Immature natural killer cell (primary cell): ENCODE measurements at regions not wholly inside any gene's neighbourhood (a gene's known extent, or its start where the extent isn't known, plus 50 kb on each side); places are given as distances from the start of the nearest gene placed in this dataset.
A peak's percentile ranks its signal among the peaks of the same experiment; 100 is the strongest.

Experiments
- DNase-seq, 3 donors: peaks; one replicate each; pipeline ENCODE4 v3.0.0; 2022; ENCODE audit warnings: mixed read lengths in 1 of 3
- H3K27ac Mint-ChIP-seq, 6 donors: one replicate each; pipeline ENCODE4 v1.8.0; 2020; ENCODE audit warnings: mixed read lengths in 6 of 6, mild to moderate bottlenecking in 5 of 6, inconsistent platforms in 4 of 6, moderate library complexity in 3 of 6
- H3K27me3 Mint-ChIP-seq, 3 donors: one replicate each; pipeline ENCODE4 v1.8.0; 2020 to 2021; ENCODE audit warnings: low read depth in 3 of 3, mild to moderate bottlenecking in 3 of 3, mixed read lengths in 3 of 3, moderate library complexity in 3 of 3, inconsistent platforms in 1 of 3
- H3K36me3 Mint-ChIP-seq, 3 donors: one replicate each; pipeline ENCODE4 v1.8.0; 2020; ENCODE audit warnings: mixed read lengths in 3 of 3, inconsistent platforms in 2 of 3, mild to moderate bottlenecking in 2 of 3
- H3K4me1 Mint-ChIP-seq, 2 donors: one replicate each; pipeline ENCODE4 v1.8.0; 2020; ENCODE audit warnings: inconsistent platforms in 2 of 2, mild to moderate bottlenecking in 2 of 2, mixed read lengths in 2 of 2, moderate library complexity in 1 of 2
- H3K4me3 Mint-ChIP-seq, 5 donors: one replicate each; pipeline ENCODE4 v1.8.0; 2020; ENCODE audit warnings: mild to moderate bottlenecking in 5 of 5, mixed read lengths in 5 of 5, inconsistent platforms in 3 of 5, moderate library complexity in 3 of 5
- H3K9me3 Mint-ChIP-seq, 6 donors: one replicate each; pipeline ENCODE4 v1.8.0; 2020; ENCODE audit warnings: mild to moderate bottlenecking in 6 of 6, mixed read lengths in 6 of 6, inconsistent platforms in 4 of 6, moderate library complexity in 3 of 6

DNA sequence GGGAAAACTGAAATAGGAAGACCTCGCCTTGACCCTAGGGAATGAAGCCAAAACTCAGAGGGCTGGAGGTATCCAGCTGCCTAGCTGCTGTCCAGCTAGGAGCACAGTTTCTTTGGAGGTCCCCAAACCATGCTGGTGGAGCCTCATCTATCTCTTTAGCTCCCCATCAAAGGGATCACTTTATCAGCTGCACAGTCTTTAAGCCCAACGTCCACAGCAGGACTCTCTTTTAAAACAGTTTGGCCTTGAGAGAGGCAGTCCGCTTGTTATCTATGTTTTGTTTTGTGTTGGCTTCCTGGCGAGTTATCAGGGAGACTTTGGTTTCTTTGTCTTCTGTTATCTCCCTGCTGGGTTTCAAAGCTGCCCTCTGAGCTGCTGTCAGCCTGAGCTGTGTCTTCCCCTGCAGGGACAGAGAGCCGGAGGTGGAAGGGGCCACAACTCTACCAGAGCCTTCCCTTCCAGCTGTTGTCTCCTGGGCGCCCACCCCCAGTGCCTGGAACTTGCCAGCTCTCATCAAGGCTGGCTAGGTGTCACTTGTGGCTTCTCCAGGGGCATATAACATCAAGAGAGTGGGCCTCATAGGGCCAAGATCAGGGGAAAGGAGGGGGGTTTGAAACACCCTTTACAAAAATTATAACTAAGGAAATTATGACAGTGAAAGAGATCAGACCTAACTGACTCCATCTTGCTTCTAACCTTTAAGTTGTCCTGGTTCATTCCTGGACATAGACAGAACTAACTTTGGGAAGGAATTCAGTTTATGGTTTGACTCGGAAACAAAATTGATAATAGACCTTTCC lies 61.4 kb upstream of the C15orf39 start:
- H3K4me1 Mint-ChIP-seq, result peaks cover 9 to 11% of the 10 kb centered on the region in 2 donors
- peaks cover 0 to 20% (median 8%) of the 10 kb centered on the region in 3 donors for H3K36me3 Mint-ChIP-seq
- peaks cover 0 to 5% (median 5%) of the 10 kb centered on the region in 3 donors for H3K27me3 Mint-ChIP-seq
- H3K4me3 Mint-ChIP-seq, result no peak overlapping the region
- H3K27ac Mint-ChIP-seq, result no peak overlapping the region
- DNase-seq, result no peak
- H3K9me3 Mint-ChIP-seq, result peaks cover 13 to 23% (median 17%) of the 10 kb centered on the region in 6 donors

DNA sequence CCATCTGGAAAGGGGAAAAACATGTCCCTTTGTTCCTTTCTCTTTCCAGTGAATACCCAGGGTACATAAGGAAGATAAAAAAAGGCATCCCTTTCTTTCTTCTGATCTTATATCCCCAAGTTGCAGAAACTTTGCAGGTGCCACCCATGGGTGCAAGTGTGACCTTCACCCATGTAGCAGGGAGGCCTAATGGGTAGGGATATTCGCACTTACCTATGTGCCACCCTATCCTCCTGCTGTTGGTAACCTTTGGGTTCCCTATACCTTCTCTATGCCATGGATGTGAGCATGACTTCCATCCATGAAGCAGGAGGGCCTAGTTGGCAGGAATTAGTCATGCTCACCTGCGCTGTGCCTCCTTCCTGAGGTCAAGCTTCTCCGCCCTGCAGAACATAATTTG lies 59.2 kb upstream of the C15orf39 start:
- peaks cover 2 to 5% (median 5%) of the 10 kb centered on the region in 3 donors for H3K27me3 Mint-ChIP-seq
- no peak overlapping the region for H3K4me3 Mint-ChIP-seq
- no peak overlapping the region for H3K27ac Mint-ChIP-seq
- H3K36me3 Mint-ChIP-seq, result peaks cover 0 to 20% (median 8%) of the 10 kb centered on the region in 3 donors
- no peaks in the 10 kb centered on the region for H3K4me1 Mint-ChIP-seq
- no peak for DNase-seq
- H3K9me3 Mint-ChIP-seq, result peaks cover 15 to 23% (median 17%) of the 10 kb centered on the region in 6 donors

DNA sequence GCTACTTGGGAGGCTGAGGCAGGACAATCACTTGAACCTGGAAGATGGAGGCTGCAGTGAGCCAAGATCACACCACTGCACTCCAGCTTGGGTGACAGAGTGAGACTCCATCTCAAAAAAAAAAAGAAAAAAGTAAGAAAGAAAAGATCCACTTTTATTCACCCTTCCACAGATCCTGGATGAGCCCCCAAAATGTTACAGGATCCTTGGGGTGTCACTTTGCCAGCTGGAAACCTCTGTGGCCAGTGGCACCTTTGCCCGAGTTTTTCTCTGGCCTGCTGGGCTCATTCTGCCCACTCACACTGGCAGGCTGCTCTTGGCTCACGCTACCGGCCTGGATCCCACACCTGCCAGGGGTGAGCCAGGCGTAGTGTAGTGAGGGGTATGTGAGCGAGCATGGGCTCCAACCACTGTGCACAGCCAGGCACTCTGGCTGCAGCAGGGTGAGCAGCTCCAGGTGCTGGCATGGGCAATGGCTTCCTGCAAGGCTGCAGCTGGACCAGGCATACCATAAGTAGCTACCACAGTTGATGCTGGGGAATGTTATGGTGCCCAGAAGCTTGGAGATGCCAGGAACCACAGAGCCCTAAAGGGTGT lies 57.8 kb upstream of the C15orf39 start:
- Mint-ChIP-seq H3K4me1 (no peaks in the 10 kb centered on the region), H3K4me3 (no peak overlapping the region), H3K27ac (no peak overlapping the region), H3K36me3 (peaks cover 0 to 20% (median 8%) of the 10 kb centered on the region in 3 donors), H3K9me3 (peaks cover 15 to 23% (median 17%) of the 10 kb centered on the region in 6 donors), H3K27me3 (peaks cover 2 to 5% (median 5%) of the 10 kb centered on the region in 3 donors)
- no peak for DNase-seq

DNA sequence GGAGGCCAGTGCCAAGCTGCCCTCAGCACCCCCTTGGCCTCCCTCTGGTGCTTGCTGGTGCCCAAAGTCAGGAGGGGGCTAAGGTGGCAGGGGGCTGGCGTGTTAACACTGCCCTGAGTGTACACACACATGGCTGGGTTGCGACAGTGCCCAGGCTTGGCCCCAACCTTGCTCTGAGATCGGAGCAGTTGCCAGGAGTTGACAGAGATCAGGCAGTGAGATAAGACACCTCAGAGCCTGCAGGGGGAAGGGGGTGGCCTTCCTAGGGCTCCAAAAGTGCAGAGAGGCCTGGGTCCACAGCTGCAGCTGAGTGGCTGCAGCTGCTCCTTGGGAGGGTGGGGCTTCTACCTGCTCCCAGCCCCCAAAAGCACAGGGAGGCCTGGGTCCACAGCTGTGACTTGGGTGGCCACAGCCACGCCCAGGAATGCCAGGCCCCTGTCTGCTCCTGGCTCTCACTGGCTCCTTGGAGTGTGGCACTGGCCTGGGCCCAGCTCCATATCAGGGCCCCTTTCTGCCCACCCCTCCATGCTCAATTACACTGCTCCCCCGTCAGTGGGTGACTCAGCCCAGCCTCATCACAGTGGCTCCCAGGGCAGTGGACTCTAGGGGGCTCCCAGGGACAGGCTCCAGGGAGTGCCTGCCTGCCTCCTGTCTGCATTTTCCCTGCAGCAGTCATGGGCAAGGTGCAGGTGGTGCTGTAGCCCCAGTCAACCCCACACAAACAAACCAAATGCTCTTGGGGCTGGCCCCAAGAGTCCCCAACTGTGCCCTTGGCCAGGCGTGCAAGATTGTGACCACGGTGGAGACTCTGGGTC lies 56.4 kb upstream of the C15orf39 start:
- Mint-ChIP-seq H3K9me3 (peaks cover 15 to 23% (median 17%) of the 10 kb centered on the region in 6 donors), H3K4me3 (no peak overlapping the region), H3K4me1 (peaks cover 7 to 8% of the 10 kb centered on the region in 2 donors), H3K27me3 (peaks cover 1 to 5% (median 2%) of the 10 kb centered on the region in 3 donors), H3K36me3 (peaks cover 0 to 16% (median 8%) of the 10 kb centered on the region in 3 donors), H3K27ac (no peak overlapping the region)
- no peak for DNase-seq

DNA sequence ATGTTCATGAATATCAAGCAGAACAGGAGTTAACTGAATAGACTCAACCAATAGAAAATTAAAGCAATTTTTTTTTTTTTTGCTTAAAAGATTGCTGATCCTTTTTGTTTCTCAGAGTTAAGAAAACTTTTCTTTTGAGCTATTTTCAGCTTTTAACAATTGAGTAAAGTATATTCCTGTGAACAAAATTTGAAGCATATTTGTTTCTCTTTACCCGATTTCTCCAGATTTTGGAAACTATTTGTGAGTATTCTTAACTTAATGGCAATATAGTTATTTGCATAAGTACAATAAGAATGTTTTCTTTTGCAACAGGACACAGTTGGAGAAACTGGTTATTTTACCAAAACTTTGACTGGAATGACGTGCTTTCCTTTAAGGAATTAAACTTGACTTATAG lies 53.4 kb upstream of the C15orf39 start:
- no peak for DNase-seq
- H3K4me3 Mint-ChIP-seq, result no peak overlapping the region
- H3K27me3 Mint-ChIP-seq, result peaks cover 0 to 2% (median 0%) of the 10 kb centered on the region in 3 donors
- H3K27ac Mint-ChIP-seq, result no peak overlapping the region
- H3K36me3 Mint-ChIP-seq, result peaks cover 0 to 5% (median 2%) of the 10 kb centered on the region in 3 donors
- H3K9me3 Mint-ChIP-seq, result peaks cover 2 to 9% (median 5%) of the 10 kb centered on the region in 6 donors
- peaks cover 24% of the 10 kb centered on the region in 2 donors for H3K4me1 Mint-ChIP-seq

DNA sequence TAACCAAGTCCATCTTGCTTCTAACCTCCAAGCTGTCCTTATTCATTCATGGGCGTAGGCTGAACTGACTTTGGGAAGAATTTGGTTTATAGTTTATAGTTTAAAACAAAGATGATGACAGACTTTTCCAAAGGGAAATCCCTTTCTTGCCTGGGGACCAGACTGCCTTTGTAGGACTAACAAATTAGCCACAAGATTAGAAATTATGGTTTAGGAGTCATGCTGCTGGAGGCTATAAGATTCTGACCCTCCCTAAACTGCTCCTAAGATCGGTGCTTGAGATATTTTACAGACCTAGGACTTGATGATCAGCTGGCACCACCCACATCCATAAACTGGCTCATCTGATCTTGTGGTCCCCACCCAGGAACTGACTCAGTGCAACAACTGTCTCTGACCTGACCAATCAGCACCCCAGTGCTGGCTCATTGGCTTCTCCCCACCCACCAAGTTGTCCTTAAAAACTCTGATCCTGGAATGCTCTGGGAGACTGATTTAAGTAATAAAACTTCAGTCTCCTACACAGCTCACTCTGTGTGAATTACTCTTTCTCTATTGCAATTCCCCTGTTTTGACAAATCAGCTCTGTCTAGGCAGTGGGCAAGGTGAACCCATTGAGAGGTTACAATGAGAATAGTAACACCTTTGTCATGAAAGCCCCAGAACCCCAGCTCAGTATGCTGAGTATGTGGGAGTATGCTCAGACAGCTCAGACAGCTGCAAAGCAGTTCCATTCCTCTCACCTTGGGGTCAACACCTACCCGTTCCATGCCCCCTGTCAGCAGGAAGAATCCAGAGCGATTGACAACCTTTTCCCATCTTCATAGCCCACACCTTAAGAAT lies 51.6 kb upstream of the C15orf39 start:
- no peaks in the 10 kb centered on the region for H3K36me3 Mint-ChIP-seq
- H3K4me3 Mint-ChIP-seq, result no peak overlapping the region
- H3K9me3 Mint-ChIP-seq, result peaks cover 0 to 2% (median 0%) of the 10 kb centered on the region in 6 donors
- H3K4me1 Mint-ChIP-seq, result peaks cover 30 to 33% of the 10 kb centered on the region in 2 donors
- no peak for DNase-seq
- H3K27me3 Mint-ChIP-seq, result peaks cover 0 to 2% (median 1%) of the 10 kb centered on the region in 3 donors
- H3K27ac Mint-ChIP-seq, result peak overlapping the region in 4 of 6 donors; percentile 36 to 85 (median 55)

DNA sequence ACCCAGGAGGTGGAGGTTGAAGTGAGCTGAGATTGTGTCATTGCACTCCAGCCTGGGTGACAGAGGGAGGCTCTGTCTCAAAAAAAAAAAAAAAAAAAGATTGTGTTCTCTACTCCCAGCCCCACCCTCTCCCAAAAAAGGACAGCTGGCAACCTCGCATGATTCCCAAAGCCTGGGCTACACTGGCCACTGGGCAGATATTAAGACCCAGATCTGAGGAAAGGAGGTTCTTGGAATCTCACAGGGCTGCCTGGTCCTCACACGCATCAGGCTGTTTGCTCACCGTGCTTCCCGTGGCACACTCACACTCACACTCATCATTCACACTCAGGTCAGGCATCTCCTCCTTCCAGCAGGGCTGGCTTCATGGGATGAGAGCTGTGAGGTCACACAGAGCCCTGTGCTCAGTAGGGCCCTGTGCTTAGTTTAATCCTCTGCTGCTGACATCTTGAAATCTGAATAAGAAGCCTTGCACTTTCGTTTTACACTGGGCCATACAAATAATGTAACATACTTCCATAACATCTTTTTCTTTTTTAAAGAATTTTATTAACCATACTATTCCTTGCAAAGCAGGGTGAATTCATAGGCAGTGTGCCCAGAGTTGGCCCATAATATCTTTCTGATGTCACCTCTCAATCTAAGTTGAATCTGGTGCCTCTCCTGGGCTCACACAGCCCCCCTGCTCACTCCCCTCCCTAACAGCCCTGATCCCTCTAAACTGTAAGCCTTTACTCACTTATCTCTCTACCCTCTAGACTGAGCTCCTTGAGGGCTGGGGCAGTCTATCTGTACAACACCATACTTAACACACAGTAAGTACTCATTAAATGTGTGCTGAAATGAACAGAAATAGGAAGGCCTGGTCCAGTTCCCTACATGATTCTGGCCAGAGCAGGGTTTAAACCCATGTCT lies 50.2 kb upstream of the C15orf39 start:
- Mint-ChIP-seq H3K27ac (peak overlapping the region in 5 of 6 donors; percentile 3 to 94 (median 62)), H3K27me3 (peaks cover 0 to 2% (median 1%) of the 10 kb centered on the region in 3 donors), H3K9me3 (no peaks in the 10 kb centered on the region), H3K4me1 (peaks cover 30 to 33% of the 10 kb centered on the region in 2 donors), H3K36me3 (no peaks in the 10 kb centered on the region), H3K4me3 (peak overlapping the region in 1 of 5 donors; percentile 41)
- DNase-seq, result no peak
